Gastroesophageal sphincter (tissue), 3 donors: ENCODE measurements at regions not wholly inside any gene's neighbourhood (a gene's known extent, or its start where the extent isn't known, plus 50 kb on each side); places are given as distances from the start of the nearest gene placed in this dataset.

Source experiments
- POLR2A ChIP-seq, 2 donors: fragments of 450-650 bp; IDR thresholded peaks; one replicate each; pipeline ENCODE4 v1.6.1; 2017; ENCODE audit warnings: antibody characterized with exemption in 2 of 2, mild to moderate bottlenecking in 2 of 2, moderate library complexity in 1 of 2
- POLR2AphosphoS5 ChIP-seq: sonication (generic); formaldehyde crosslinking; IDR thresholded peaks from one replicate; pipeline ENCODE4 v1.6.1; 2017; ENCODE audit warnings: antibody characterized with exemption
- TF ChIP-seq, protein P1 (sequence below), 4 experiments: fragments of 200-600 bp in 2 of 4; fragments of 450-650 bp in 2 of 4; sonication (generic) in 1 of 4; IDR thresholded peaks; one replicate each; pipeline ENCODE4 v1.5.1; 2017 to 2019; ENCODE audit warnings: antibody characterized with exemption in 4 of 4, mild to moderate bottlenecking in 2 of 4, moderate library complexity in 2 of 4

DNA sequence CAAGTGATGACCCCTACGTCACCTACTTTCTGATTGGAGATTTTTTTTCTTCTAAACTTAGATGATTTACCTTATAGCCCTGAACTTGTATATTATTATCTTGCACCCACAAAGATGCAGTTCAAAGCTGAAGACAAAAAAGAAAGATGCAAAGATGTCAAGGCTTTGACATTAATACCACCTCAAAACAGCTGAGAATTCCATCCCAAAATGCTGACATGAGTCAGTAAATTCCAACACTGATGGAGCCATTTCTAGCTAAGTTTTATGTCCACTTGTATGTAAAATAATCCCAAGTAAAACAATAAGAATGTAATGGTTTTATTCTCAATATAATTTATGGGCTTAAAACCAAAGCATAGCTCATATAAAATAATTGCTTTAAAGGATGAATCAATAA lies 91.5 kb upstream of the CDH9 start:
- no peak for TF ChIP-seq POLR2AphosphoS5
- TF ChIP-seq POLR2A (IDR thresholded peaks at IDR 0.05) = no peak
- TF ChIP-seq, protein P1, sequence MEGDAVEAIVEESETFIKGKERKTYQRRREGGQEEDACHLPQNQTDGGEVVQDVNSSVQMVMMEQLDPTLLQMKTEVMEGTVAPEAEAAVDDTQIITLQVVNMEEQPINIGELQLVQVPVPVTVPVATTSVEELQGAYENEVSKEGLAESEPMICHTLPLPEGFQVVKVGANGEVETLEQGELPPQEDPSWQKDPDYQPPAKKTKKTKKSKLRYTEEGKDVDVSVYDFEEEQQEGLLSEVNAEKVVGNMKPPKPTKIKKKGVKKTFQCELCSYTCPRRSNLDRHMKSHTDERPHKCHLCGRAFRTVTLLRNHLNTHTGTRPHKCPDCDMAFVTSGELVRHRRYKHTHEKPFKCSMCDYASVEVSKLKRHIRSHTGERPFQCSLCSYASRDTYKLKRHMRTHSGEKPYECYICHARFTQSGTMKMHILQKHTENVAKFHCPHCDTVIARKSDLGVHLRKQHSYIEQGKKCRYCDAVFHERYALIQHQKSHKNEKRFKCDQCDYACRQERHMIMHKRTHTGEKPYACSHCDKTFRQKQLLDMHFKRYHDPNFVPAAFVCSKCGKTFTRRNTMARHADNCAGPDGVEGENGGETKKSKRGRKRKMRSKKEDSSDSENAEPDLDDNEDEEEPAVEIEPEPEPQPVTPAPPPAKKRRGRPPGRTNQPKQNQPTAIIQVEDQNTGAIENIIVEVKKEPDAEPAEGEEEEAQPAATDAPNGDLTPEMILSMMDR (IDR thresholded peaks at IDR 0.05) = no peak
